ENCODE measurements at regions not wholly inside any gene's neighbourhood (a gene's known extent, or its start where the extent isn't known, plus 50 kb on each side); places are given as distances from the start of the nearest gene placed in this dataset.

GRCh38 chr16:80883159-80883642 lies 78.8 kb upstream of the CDYL2 start:
- Histone ChIP-seq H3K27ac (no peak overlapping the region), H3K36me3 (no peaks in the 10 kb centered on the region), H3K4me1 (no peaks in the 10 kb centered on the region), H3K27me3 (peaks cover 0 to 5% (median 0%) of the 10 kb centered on the region in 7 donors), H3K4me3 (no peak overlapping the region), H3K9me3 (no peaks in the 10 kb centered on the region)
- intact Hi-C loops (cut with DNase I): no loop called here
- no peak for DNase-seq
- TF ChIP-seq CTCF (IDR thresholded peaks at IDR 0.05): no peak
- ATAC-seq: no peak
- 78 to 87% methylated on average over 4 of the region's 4 CpGs for WGBS, 2 donors

DNA sequence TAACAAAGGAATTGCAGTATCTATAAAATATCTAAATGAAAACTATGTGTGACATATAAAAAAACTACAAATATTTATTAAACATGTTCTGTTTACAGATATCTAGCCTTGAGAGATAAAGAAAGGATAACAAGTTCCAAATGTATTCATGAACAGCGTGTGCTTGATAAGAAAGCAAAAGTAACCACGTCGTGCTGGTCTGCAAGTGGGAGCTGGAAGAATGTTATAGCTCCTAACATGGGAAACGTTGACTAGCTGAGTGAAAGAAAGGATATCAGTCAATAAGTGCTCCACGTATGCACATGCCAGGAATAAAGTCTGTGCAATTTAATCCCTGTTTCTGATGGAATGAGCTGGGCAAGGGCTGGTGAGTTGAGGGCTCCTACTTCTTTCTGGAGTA lies 71.2 kb upstream of the CDYL2 start:
- TF ChIP-seq CTCF (IDR thresholded peaks at IDR 0.05): no peak
- H3K4me1 ChIP-seq: peaks cover 0 to 5% (median 0%) of the 10 kb centered on the region in 9 donors
- no peaks in the 10 kb centered on the region for H3K9me3 ChIP-seq
- H3K4me3 ChIP-seq: no peak overlapping the region
- ATAC-seq (no peak), DNase-seq (no peak)
- WGBS, 2 donors: 9 to 15% methylated on average over 5 of the region's 5 CpGs
- H3K27me3 ChIP-seq: peaks cover 0 to 4% (median 0%) of the 10 kb centered on the region in 7 donors
- intact Hi-C loops (cut with DNase I): no loop called here
- H3K36me3 ChIP-seq: no peaks in the 10 kb centered on the region
- H3K27ac ChIP-seq: no peak overlapping the region

DNA sequence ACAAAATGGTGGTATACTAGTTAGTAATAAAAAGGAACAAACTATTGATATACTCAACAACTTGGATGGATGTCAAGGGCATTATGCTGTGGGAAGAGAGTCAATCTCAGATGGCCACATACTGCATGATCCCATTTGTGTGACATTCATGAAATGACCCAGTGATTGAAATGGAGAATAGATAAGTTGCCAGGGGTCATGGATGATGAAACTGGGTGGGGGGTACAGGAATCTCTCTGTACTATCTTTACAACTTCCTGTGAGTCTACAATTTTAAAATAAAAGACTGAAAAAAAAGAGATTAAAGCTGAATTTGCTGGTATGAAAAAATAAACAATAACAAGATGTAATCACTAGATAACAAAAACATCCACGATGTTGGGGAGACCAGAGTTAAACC lies 70.5 kb upstream of the CDYL2 start:
- 38 to 56% methylated on average over 1 of the region's 1 CpG for WGBS, 2 donors
- H3K36me3 ChIP-seq: no peaks in the 10 kb centered on the region
- no peak overlapping the region for H3K27ac ChIP-seq
- intact Hi-C loops (cut with DNase I): no loop called here
- no peaks in the 10 kb centered on the region for H3K9me3 ChIP-seq
- TF ChIP-seq CTCF (IDR thresholded peaks at IDR 0.05): no peak
- DNase-seq: no peak
- peaks cover 0 to 5% (median 0%) of the 10 kb centered on the region in 9 donors for H3K4me1 ChIP-seq
- H3K4me3 ChIP-seq: no peak overlapping the region
- H3K27me3 ChIP-seq: peaks cover 0 to 4% (median 0%) of the 10 kb centered on the region in 7 donors
- no peak for ATAC-seq

DNA sequence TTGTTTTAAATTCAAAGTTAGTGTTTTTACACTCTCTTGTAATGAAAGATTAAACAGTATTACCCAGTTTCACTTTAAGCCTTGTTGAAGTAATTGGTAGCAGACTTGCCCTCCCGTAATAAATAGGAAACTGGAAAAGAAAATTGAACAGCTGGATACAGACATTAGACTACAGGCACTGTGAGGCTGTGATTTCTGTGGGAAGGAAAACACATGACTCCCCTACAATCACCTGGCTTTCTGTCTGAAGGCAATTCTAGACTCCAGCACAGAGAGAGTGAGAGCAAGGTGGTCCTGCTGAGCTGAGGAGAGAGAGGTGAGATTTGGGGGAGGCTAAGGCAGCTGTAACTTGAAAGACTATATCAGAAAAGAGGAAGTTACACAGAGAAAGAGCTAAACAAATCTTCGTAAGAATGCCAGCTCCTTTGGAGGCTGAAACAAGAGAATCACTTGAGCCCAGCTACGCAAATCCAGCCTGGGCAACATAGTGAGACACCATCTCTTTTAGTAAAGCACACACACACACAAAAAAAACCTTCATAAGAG lies 57.8 kb upstream of the CDYL2 start:
- peaks cover 0 to 6% (median 0%) of the 10 kb centered on the region in 7 donors for H3K27me3 ChIP-seq
- no peak for TF ChIP-seq CTCF (IDR thresholded peaks at IDR 0.05)
- no peaks in the 10 kb centered on the region for H3K36me3 ChIP-seq
- DNase-seq (no peak), ATAC-seq (no peak)
- no peak overlapping the region for H3K4me3 ChIP-seq
- intact Hi-C loops (cut with DNase I): no loop called here
- 55 to 58% methylated on average over 3 of the region's 3 CpGs for whole genome bisulfite sequencing, 2 donors
- no peaks in the 10 kb centered on the region for H3K4me1 ChIP-seq
- H3K9me3 ChIP-seq: peaks cover 0 to 20% (median 0%) of the 10 kb centered on the region in 11 donors
- H3K27ac ChIP-seq: no peak overlapping the region

Data from heart right ventricle (tissue), 16 donors.